Ovary (tissue), 7 donors: ENCODE measurements at regions not wholly inside any gene's neighbourhood (a gene's known extent, or its start where the extent isn't known, plus 50 kb on each side); places are given as distances from the start of the nearest gene placed in this dataset.

Experiments
- DNase-seq, 5 donors: peaks; one replicate each; pipeline ENCODE4 v3.0.0-alpha.2; 2019 to 2020
- H3K27ac ChIP-seq, 2 donors: fragments of 200-600 bp; one replicate each; pipeline versions ENCODE4 v1.5.1 to v1.8.0; 2019 to 2022
- H3K27me3 ChIP-seq: fragments of 200-600 bp; one replicate; pipeline ENCODE4 v1.8.0; 2022
- H3K36me3 ChIP-seq: fragments of 200-600 bp; sonication (generic); one replicate; pipeline ENCODE4 v1.5.1; 2019
- H3K4me1 ChIP-seq: one replicate; pipeline ENCODE4 v1.8.1; 2013; ENCODE audit warnings: mild to moderate bottlenecking, moderate library complexity; ENCODE audit not compliant: insufficient read depth
- H3K4me3 ChIP-seq: fragments of 200-600 bp; sonication (generic); one replicate; pipeline ENCODE4 v1.5.1; 2017
- H3K9me3 ChIP-seq, 2 donors: fragments of 200-600 bp in 1 of 2; sonication (generic) in 1 of 2; one replicate each; pipeline versions ENCODE4 v1.5.1 to v1.8.1; 2013 to 2019; ENCODE audit warnings: mild to moderate bottlenecking in 1 of 2, moderate library complexity in 1 of 2
- EP300 ChIP-seq: sonication (generic); formaldehyde crosslinking; IDR thresholded peaks from one replicate; pipeline ENCODE4 v1.6.1; 2017; ENCODE audit warnings: antibody characterized with exemption
- POLR2A ChIP-seq: fragments of 450-650 bp; IDR thresholded peaks from one replicate; pipeline ENCODE4 v1.6.1; 2017; ENCODE audit warnings: antibody characterized with exemption, mild to moderate bottlenecking, moderate library complexity
- WGBS, 3 donors: extraction: QIAGEN DNeasy Blood & Tissue Kit in 1 of 3; methylation state at CpG; one replicate each; pipeline versions ENCODE4 v1.1.5 to v1.1.7; 2013 to 2017; 5-methylcytosine and 5-hydroxymethylcytosine counted together
- intact Hi-C, 4 donors: fragments of 100-400 bp; cut with DNase I; formaldehyde crosslinking; loops; one replicate each; pipeline versions ENCODE4 v1.11.0 to v1.15.1; 2022 to 2023
- TF ChIP-seq, protein P1 (sequence below), 3 donors: fragments of 450-650 bp in 2 of 3; fragments of 200-600 bp in 1 of 3; IDR thresholded peaks; one replicate each; pipeline versions ENCODE4 v1.5.1 to v1.8.0; 2016 to 2022; ENCODE audit warnings: antibody characterized with exemption in 3 of 3, mild to moderate bottlenecking in 1 of 3
- donor health status: DM: no; HTN: no; CAD: no; lungs with moderate emphysema.
- donor health status: DM: no; HTN: no; CAD: no.
- donor health status: Bipolar disorder and iron deficiency.
- donor health status: DM: no; HTN: no; CAD: no.
- donor health status: DM: yes; HTN: yes; CAD: no.

DNA sequence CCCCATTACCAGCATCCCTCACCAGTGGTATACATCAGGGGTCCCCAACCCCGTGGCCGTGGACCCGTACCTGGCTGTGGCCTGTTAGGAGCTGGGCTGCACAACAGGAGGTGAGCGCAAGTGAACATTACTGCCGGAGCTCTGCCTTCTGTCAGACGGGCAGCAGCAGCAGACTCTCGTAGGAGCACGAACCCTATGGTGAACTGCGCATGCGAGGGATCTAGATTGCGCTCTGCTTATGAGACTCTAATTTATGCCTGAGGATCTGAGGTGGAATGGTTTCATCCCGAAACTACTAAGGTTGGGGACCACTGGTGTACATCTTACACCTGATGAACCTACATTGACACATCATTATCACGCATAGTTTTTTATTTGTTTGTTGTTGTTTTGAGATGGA, 52.8 kb upstream of the DHX15 start:
- no peak for DNase-seq
- intact Hi-C loops: no loop called here
- no peaks in the 10 kb centered on the region for H3K27me3 ChIP-seq
- TF ChIP-seq, protein P1, sequence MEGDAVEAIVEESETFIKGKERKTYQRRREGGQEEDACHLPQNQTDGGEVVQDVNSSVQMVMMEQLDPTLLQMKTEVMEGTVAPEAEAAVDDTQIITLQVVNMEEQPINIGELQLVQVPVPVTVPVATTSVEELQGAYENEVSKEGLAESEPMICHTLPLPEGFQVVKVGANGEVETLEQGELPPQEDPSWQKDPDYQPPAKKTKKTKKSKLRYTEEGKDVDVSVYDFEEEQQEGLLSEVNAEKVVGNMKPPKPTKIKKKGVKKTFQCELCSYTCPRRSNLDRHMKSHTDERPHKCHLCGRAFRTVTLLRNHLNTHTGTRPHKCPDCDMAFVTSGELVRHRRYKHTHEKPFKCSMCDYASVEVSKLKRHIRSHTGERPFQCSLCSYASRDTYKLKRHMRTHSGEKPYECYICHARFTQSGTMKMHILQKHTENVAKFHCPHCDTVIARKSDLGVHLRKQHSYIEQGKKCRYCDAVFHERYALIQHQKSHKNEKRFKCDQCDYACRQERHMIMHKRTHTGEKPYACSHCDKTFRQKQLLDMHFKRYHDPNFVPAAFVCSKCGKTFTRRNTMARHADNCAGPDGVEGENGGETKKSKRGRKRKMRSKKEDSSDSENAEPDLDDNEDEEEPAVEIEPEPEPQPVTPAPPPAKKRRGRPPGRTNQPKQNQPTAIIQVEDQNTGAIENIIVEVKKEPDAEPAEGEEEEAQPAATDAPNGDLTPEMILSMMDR (IDR thresholded peaks at IDR 0.05): no peak
- no peak for TF ChIP-seq EP300
- TF ChIP-seq POLR2A: no peak
- no peaks in the 10 kb centered on the region for H3K9me3 ChIP-seq
- H3K4me1 ChIP-seq: no peaks in the 10 kb centered on the region
- WGBS, 3 donors: 92 to 95% (median 93%) methylated on average over 13 of the region's 13 CpGs
- no peak overlapping the region for H3K27ac ChIP-seq
- H3K4me3 ChIP-seq: no peak overlapping the region
- H3K36me3 ChIP-seq: no peaks in the 10 kb centered on the region

DNA sequence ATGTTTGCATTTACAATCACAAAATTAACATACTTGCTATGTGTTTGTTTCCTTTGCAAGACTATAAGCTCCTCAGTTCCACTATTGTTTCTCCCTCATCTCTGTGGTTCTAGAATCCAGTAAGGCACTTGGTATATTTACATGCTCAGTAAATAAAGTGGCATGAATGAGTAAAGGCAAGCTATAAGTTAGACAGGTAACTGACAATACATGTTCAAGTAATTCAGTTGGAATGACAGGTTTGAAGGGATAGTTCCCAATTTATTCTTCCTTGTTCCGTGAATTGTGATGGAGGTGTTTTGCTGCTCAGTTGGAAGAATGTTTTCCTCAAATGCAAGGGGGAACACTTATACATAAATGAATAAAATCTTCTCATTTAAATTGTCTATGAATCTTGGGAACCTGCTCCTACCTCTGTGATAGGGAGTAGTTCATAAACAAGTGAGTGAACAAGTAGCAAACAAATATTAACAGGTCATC, 54.1 kb upstream of the DHX15 start:
- no peaks in the 10 kb centered on the region for H3K36me3 ChIP-seq

DNA sequence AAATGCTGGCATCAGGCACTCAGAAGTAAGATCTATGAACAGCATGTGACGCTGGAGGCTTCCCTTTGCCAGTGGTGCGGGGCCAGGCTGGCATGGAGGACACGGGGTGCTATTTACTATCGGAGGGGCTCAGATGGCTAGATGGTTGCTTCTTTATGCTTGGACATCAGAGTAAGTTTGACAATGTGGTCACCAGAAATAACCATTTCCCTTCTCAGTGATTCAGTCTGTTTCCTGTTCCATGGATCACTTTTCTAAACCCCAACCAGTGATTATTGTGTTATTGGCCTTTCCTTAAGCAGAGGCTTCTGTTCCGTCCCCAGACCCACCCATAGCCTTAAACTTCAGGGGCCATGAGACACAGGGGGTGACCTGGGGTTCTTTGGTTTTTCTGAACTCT, 55.4 kb upstream of the DHX15 start:
- H3K4me1 ChIP-seq: peaks cover 2% of the 10 kb centered on the region
- DNase-seq: no peak
- 88 to 94% (median 91%) methylated on average over 5 of the region's 5 CpGs for WGBS, 3 donors
- no peak overlapping the region for H3K4me3 ChIP-seq
- no peaks in the 10 kb centered on the region for H3K9me3 ChIP-seq
- intact Hi-C loops: no loop called here
- no peaks in the 10 kb centered on the region for H3K36me3 ChIP-seq
- no peaks in the 10 kb centered on the region for H3K27me3 ChIP-seq
- TF ChIP-seq, protein P1 (IDR thresholded peaks at IDR 0.05): no peak
- TF ChIP-seq EP300: no peak
- no peak for TF ChIP-seq POLR2A
- H3K27ac ChIP-seq: no peak overlapping the region

More for the DNA sequence above, 54.1 kb upstream of the DHX15 start:
- 90 to 96% (median 92%) methylated on average over 1 of the region's 1 CpG for WGBS, 3 donors
- Histone ChIP-seq H3K4me3 (no peak overlapping the region), H3K27me3 (no peaks in the 10 kb centered on the region), H3K4me1 (peaks cover 2% of the 10 kb centered on the region), H3K27ac (no peak overlapping the region), H3K9me3 (no peaks in the 10 kb centered on the region)
- no peak for DNase-seq
- intact Hi-C loops: no loop called here
- TF ChIP-seq, protein P1 (IDR thresholded peaks at IDR 0.05): no peak
- no peak for TF ChIP-seq EP300
- TF ChIP-seq POLR2A: no peak

DNA sequence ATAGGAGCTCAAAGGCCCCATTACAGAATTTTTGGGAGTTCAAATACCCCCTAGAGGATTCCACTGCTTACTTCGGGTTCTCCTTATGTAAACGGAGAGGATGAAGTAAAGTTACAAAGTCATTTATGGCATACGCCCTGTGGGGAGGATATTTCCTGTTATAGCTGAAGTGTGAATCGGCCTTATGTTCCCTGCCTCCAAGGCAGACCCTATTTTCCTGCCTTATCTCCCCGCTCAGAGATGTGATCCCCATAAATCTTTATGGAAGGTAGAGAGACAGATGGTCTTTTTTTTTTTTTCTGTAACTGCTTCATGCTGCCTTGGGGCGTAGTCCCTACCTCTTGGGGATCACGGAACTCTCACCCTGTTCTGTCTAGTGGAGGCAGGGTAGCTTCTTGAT, 56.0 kb upstream of the DHX15 start:
- no peaks in the 10 kb centered on the region for H3K27me3 ChIP-seq
- no peak overlapping the region for H3K4me3 ChIP-seq
- intact Hi-C loops: no loop called here
- no peaks in the 10 kb centered on the region for H3K9me3 ChIP-seq
- 71 to 76% (median 76%) methylated on average over 7 of the region's 7 CpGs for WGBS, 3 donors
- H3K27ac ChIP-seq: no peak overlapping the region
- TF ChIP-seq, protein P1 (IDR thresholded peaks at IDR 0.05): no peak
- TF ChIP-seq POLR2A: no peak
- TF ChIP-seq EP300: no peak
- no peak for DNase-seq
- H3K4me1 ChIP-seq: peaks cover 2% of the 10 kb centered on the region
- no peaks in the 10 kb centered on the region for H3K36me3 ChIP-seq
